ENCODE measurements at regions not wholly inside any gene's neighbourhood (a gene's known extent, or its start where the extent isn't known, plus 50 kb on each side); places are given as distances from the start of the nearest gene placed in this dataset.

DNA sequence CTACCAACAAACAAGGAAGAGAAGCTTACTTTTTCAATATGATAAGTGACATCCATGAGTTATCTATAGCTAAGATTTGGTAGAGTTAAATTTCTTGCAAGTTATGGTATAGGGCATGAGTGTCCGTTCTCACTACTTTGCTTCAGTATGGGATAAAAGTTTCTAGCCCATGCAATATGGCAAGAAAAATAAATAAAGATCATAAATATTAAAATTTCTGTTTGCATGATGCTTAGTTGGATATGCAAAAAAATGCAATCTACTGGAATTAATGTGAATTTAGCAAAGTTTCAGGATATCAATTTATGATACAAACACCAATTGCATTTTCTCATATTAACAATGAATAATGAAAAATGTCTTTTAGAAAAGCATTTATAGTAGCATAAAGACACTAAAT lies 148.7 kb upstream of the ADARB2 start:
- TF ChIP-seq, protein P1, sequence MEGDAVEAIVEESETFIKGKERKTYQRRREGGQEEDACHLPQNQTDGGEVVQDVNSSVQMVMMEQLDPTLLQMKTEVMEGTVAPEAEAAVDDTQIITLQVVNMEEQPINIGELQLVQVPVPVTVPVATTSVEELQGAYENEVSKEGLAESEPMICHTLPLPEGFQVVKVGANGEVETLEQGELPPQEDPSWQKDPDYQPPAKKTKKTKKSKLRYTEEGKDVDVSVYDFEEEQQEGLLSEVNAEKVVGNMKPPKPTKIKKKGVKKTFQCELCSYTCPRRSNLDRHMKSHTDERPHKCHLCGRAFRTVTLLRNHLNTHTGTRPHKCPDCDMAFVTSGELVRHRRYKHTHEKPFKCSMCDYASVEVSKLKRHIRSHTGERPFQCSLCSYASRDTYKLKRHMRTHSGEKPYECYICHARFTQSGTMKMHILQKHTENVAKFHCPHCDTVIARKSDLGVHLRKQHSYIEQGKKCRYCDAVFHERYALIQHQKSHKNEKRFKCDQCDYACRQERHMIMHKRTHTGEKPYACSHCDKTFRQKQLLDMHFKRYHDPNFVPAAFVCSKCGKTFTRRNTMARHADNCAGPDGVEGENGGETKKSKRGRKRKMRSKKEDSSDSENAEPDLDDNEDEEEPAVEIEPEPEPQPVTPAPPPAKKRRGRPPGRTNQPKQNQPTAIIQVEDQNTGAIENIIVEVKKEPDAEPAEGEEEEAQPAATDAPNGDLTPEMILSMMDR (IDR thresholded peaks at IDR 0.05; ENCODE audit: borderline replicate concordance): no peak
- Histone ChIP-seq H3K9me3 (replicated peaks) (peaks cover 43% of the 10 kb centered on the region), H3K4me3 (no peak overlapping the region), H3K27ac (replicated peaks) (no peak overlapping the region), H3K27me3 (ENCODE audit: low read depth) (no peaks in the 10 kb centered on the region), H3K4me1 (no peaks in the 10 kb centered on the region), H3K36me3 (no peaks in the 10 kb centered on the region)
- intact Hi-C loops (cut with micrococcal nuclease): no loop called here
- DNase-seq: no peak

DNA sequence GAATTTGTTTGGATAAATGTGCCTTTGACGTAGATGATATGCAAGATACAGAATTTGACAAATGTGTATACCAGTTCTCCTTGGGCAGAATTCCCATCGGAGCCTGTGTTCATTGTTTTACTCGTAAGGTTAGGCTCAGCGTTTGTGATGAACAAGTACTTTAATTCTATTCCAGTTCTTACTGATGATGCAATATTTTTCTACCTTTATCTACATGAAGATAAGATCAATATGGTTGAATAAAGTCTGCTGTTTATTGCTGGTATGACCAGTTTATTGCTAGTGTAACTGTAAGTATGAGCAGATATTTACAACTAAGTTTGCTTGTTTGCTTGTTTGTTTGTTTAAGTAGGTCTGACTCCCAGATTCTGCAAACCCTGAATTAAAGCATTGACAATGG lies 145.4 kb upstream of the ADARB2 start:
- H3K9me3 ChIP-seq (replicated peaks): peaks cover 30% of the 10 kb centered on the region
- H3K4me3 ChIP-seq: no peak overlapping the region
- H3K4me1 ChIP-seq: no peaks in the 10 kb centered on the region
- no peak overlapping the region for H3K27ac ChIP-seq (replicated peaks)
- intact Hi-C loops (cut with micrococcal nuclease): no loop called here
- TF ChIP-seq, protein P1 (IDR thresholded peaks at IDR 0.05; ENCODE audit: borderline replicate concordance): no peak
- H3K36me3 ChIP-seq: no peaks in the 10 kb centered on the region
- H3K27me3 ChIP-seq (ENCODE audit: low read depth): no peaks in the 10 kb centered on the region
- DNase-seq: no peak

DNA sequence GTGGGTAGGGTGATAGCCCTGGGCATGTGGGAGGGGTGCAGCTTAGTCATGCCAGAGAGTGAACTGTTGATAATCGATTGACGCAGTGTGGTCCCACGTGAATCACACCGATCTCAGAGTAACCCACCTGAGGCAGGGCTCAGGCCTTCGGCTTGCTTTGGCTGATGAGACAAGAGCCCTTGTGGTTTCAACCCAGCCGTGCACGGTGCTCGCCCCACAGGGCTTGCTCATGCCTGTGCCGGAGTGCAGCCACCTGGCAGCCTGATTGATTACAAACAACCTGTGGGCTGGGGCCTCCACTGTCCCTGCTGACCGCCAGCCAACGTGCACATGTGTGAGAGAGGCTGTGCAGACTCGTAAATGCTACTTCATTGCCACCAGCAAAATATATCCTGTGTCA lies 144.9 kb upstream of the ADARB2 start:
- H3K27me3 ChIP-seq (ENCODE audit: low read depth): no peaks in the 10 kb centered on the region
- TF ChIP-seq, protein P1 (IDR thresholded peaks at IDR 0.05; ENCODE audit: borderline replicate concordance): no peak
- intact Hi-C loops (cut with micrococcal nuclease): no loop called here
- no peak overlapping the region for H3K4me3 ChIP-seq
- H3K36me3 ChIP-seq: no peaks in the 10 kb centered on the region
- no peak overlapping the region for H3K27ac ChIP-seq (replicated peaks)
- H3K9me3 ChIP-seq (replicated peaks): peaks cover 24% of the 10 kb centered on the region
- H3K4me1 ChIP-seq: no peaks in the 10 kb centered on the region
- DNase-seq: no peak

DNA sequence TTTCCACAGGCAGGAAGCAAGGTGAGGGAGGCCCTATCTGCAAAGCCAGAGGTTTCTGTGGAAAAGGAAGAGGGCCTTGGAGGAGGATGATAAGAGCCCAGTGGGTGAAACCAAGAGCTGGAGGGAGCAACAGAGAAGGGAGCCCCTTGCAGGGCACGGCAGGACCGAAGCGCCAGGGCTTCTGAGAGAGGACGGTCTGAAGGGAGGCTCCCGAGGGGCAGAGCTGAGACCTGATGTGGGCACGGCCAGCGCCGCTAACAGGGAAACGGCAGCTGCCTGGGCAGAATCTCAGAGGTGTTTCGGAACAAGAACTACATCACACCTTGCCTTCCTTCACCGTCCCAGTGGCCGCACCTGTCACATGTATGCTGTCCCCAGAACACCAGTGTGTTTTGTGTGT lies 144.3 kb upstream of the ADARB2 start:
- H3K27me3 ChIP-seq (ENCODE audit: low read depth): no peaks in the 10 kb centered on the region
- intact Hi-C loops (cut with micrococcal nuclease): no loop called here

DNA sequence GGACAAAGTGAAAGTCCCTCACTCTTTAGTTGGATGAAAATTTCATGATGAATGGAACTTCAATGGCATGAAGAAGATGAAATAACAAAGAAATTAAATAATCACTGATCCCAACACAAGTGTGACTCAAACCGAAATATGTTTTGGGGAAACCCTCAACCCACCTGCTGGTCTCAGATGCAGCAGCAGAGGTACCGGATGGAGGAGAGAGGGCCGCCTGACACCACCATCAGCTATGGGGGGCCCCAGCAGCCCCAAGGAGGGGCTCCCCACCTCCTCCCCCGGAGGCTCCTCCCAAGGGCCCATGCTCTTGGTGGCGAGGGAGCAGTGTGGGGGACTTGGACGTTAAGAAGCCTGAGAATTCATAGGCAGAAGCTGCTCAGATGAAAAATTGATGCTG lies 137.2 kb upstream of the ADARB2 start:
- Histone ChIP-seq H3K4me3 (no peak overlapping the region), H3K36me3 (no peaks in the 10 kb centered on the region), H3K4me1 (no peaks in the 10 kb centered on the region), H3K9me3 (replicated peaks) (peaks cover 13% of the 10 kb centered on the region), H3K27ac (replicated peaks) (no peak overlapping the region), H3K27me3 (ENCODE audit: low read depth) (peaks cover 13% of the 10 kb centered on the region)
- TF ChIP-seq, protein P1 (IDR thresholded peaks at IDR 0.05; ENCODE audit: borderline replicate concordance): no peak
- DNase-seq: no peak
- intact Hi-C loops (cut with micrococcal nuclease): no loop called here

More for the DNA sequence above, 144.3 kb upstream of the ADARB2 start:
- TF ChIP-seq, protein P1 (IDR thresholded peaks at IDR 0.05; ENCODE audit: borderline replicate concordance): no peak
- Histone ChIP-seq H3K4me3 (no peak overlapping the region), H3K27ac (replicated peaks) (no peak overlapping the region), H3K36me3 (no peaks in the 10 kb centered on the region), H3K4me1 (no peaks in the 10 kb centered on the region), H3K9me3 (replicated peaks) (peaks cover 19% of the 10 kb centered on the region)
- no peak for DNase-seq

Data from left ventricle myocardium inferior (tissue), 1 donor.